SW 1271 (cell line): ENCODE measurements at regions not wholly inside any gene's neighbourhood (a gene's known extent, or its start where the extent isn't known, plus 50 kb on each side); places are given as distances from the start of the nearest gene placed in this dataset.

Experiments used
- DNase-seq, 2 experiments: peaks; one replicate each; lab custom pipeline; 2025; lab: John Stamatoyannopoulos, UW

DNA sequence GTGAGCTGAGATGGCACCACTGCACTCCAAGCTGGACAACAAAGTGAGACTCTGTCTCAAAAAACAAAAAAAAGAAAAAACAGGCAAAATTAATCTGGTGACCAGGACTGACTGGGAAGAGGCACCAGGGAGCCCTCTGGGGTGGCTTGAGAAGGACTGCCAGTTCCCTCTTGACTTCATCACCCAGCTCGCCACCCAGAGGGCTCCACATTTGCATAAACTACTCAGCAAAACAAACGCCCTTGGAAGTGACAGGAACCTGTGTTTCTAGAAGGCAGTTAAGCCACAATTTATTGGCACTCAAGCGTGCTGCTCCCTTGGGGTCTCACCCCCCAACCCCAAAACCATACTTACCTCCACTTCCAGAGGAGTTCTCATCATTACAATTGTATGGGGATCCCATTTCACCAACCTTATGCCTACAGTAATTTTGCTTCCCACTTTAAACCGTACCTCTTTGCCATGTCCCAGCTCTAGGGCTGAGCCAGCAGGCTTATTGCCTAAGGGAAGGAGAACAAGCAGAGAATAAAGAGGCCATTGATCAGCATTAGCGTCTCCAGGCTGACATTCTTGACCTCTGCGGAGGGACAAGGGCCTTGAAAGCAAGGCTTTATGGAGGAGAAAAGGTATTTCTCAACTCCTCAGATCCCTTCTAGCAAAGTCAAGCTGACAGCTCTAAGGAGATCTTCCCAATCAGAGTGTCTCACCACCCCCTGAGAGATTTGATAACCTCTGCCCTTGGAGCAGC, 357.4 kb downstream of the SHQ1 start:
- no peak for DNase-seq

DNA sequence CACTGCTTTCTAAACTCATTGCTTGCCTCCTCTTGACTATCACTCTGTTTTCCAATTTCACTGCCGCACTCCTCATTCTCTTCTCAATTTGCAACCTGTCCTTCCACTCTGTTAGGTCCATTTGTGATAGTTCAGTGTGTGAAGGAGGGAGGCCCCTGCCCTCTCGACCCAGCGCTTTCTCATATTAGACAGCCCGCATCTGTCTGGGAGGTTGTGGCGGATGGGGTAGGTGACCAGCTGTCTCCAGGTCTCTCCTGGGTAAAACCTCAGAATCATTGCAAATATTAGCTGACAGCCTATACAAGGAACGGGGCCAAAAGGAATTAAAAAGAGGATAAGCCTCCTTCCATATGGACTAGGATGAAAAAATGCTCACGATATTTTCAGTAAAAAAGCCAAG, 358.3 kb downstream of the SHQ1 start:
- no peak for DNase-seq

DNA sequence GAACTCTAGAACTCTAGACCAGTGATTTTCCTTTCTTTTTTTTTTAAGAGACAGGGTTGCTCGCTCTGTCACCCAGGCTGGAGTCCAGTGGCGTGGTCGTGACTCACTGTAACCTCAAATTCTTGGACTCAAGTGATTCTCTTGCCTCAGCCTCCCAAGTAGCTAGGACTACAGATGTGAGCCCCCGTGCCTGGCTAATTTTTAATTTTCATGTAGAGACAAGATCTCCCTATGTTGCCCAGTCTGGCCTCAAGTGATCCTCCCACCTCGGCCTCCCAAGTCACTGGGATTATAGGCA, 359.6 kb downstream of the SHQ1 start:
- no peak for DNase-seq

DNA sequence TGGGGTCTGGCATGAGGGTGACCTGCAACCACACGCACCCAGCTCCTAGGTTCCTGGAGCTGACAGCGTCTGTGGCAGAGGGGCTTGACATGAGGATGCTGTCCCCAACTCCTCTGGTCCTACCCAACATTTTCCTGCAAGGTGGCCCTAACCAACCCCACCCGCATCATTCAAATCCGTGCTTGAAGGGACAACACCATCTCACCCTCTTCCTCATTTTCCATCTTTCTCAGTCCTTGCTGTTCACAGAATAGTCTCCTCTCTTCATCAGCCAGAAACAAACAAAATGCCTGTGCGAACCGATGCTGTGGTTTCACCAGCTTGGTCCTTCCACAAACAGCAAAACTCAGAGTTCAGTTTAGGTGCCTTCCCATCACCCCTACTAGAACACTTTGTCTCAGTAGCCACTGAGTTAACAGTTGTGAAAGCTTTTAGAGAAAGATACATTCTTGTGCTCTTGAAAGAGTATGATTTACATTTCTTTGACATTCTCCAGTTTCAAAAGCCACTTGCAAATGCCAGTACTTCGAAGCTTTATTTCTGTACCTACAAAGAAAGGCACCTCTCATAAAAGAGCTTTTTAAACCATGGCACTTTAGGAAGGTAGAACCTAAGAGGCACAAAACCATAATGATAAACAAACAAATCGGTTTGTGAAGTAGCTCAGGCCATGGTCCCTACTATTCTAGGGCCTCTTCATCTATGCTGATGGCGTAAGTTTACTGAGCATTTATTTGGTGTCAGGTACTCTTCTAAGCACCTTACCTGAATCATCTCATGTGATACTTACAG, 360.1 kb downstream of the SHQ1 start:
- no peak for DNase-seq

DNA sequence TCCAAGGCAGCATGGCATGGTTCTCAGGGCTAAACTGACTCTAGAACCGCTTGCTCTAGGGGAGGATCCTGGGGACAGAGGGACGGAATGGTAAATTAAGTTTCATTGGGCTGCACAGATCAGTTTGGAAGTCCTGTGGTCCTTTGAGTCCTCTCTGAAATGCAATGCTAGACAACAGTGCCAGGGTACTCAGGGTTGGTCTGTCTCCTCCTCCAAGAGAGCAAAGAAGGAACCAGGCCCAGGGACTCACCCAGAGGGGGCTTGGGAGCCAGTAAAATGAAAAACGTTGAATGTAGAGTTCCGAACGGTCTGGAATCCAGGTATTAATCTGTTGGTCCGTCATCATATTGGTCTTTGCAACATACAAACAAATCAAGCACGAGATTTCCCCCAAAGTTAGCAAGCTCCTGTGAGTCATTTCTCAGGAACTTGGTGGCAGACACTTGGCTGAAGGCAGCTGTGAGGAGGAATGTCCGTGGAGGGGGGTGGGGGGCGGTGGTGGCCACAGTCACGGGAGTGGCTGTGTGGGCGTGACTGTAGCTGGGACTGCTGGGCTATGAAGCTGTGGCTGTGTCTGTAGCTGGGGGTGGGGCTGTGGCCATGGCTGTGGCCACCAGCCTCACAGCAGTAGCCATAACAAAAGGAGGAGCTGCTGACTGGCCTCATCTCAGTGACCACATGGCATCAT, 361.0 kb downstream of the SHQ1 start:
- peak; percentile 4 to 34 for DNase-seq

DNA sequence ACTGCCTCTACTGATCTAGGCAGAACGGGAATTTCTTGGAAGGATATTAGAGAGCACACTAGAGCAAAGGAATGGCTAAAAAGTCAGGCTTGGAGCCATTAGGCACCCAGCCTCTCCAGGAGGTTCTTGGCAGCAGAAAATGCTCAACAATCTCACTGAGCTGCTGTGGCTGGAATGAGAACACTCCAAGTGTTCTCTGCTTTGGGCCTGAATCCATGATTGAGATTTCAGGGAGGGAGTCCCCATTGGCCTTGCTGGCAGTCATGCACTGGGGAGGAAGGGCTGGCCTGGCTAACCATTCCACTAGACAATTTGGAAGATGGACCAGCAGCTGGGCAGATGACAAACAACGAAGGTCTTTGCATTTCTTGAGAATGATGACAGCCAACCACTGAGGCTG, 362.6 kb downstream of the SHQ1 start:
- DNase-seq: no peak

GRCh38 chr3:72483554-72484104, 364.6 kb downstream of the SHQ1 start:
- DNase-seq: no peak

DNA sequence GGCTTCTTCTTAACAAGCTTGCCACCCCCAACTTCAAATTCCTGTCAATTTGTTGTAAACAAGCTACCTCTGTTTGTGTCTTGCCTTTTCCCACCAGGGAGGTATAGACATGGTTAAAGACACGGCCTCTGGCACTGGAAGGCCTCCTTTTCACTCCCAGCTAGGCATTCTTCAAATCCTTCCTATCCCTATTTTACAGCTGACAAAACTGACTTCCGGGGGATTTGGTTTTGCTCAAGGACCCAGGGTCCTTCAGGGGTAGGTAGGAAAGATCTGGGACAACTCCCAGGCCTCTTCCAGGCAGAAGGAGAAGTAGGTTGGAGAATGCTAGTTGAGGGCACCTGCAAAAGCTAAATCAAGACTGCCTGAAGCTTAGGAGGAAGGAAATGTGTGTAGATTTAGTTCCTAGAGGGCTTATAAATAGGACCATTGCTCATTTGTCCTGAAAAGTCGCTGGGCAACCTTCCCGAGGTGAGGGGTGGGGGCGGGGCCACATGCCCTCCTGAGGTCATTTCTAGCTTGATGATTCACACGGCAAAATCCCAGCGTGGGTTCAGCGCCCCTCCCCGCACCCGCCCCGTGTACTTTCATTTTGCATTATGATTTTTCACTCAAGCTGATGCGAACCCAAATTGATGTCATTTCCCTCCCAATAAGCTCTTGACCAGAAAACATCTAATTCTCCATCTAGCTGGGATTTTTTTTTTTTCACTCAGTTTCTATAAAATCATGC, 365.5 kb downstream of the SHQ1 start:
- no peak for DNase-seq

DNA sequence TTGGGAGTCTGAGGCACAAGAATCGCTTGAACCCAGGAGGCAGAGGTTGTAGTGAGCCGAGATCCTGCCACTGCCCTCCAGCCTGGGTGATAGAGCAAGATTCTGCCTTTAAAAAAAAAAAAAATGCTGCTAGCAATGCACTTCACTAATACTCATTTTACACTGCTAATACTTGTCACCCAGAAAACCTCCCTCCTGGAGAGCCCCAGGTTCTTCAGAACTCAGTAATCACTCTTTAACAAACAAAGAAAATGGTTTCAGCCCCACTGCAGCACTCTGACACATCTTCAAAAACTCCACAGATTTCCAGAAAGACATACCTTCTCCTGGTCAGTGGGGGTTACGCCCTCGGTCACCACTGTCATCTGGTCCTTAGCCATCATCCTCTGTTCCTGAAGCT, 366.7 kb downstream of the SHQ1 start:
- DNase-seq: no peak

- DNase-seq: no peak
These were observed 367.9 kb downstream of the SHQ1 start for GRCh38 chr3:72480366-72480765.

- no peak for DNase-seq
These were observed 368.5 kb downstream of the SHQ1 start for GRCh38 chr3:72479651-72480215.

- no peak for DNase-seq
These were observed 372.1 kb downstream of the SHQ1 start for GRCh38 chr3:72476139-72476483.

- no peak for DNase-seq
These were observed 372.7 kb downstream of the SHQ1 start for GRCh38 chr3:72475258-72476138.

- no peak for DNase-seq
These were observed 373.5 kb downstream of the SHQ1 start for GRCh38 chr3:72474775-72475174.

DNA sequence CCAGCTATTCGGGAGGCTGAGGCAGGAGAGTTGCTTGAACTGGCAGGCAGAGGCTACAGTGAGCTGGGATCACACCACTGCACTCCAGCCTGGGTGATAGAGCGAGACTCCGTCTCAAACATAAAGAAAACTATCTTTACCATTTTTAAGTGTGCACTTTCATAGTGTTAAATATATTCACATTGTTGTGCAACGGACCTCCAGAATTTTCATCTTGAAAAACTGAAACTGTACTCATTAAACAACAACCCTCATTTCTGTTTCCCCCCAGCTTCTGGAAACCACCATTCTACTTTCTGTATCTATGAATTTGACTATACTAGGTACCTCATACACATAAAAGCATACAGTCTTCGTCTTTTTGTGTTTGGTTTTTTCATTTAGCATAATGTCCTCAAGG, 375.1 kb downstream of the SHQ1 start:
- no peak for DNase-seq

- no peak for DNase-seq
These were observed 377.3 kb downstream of the SHQ1 start for GRCh38 chr3:72470904-72471417.

GRCh38 chr3:72465853-72466252, 382.4 kb downstream of the SHQ1 start:
- no peak for DNase-seq

GRCh38 chr3:72463083-72463482, 385.2 kb downstream of the SHQ1 start:
- no peak for DNase-seq

DNA sequence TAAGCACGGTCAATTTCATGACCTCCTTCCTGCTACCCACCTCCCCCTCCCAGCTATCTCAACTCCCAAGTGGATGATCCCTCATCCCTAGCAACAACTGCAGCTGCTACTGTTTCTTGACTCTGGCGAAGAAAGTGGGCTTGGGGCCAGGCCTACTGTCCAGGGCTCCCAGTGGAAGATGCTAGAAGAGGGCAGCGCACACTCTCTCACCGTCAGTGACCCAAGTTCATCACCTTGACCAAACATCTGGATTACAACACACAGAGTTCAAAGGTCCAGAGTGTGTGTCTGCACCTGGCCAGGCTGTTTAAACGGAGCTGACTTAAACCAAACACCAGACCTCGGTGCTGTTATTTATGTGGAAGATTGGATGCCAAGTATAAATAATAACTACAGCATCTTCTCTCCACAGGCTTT, 385.6 kb downstream of the SHQ1 start:
- no peak for DNase-seq

DNA sequence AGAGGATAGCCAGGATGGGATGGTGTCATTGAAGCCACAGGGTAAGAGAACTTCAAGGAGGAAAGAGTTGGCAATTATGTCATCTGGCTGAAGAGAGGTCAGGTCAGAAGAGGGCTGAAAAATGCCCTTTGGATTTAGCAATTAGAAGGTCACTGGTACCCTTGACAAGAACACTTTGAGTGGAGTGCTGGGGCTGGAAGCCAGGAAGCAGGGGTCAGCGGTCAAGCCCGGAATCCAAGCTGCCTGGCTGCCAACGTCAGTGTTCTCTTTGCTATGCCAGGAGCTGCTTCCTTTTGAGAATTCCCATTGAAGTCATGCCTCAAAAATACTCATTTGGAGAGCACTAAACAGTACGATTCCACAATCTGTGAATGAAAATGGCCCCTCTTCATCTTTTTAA, 386.5 kb downstream of the SHQ1 start:
- DNase-seq: no peak
